IMR-90 (cell line): ENCODE measurements at regions not wholly inside any gene's neighbourhood (a gene's known extent, or its start where the extent isn't known, plus 50 kb on each side); places are given as distances from the start of the nearest gene placed in this dataset.
A peak's percentile ranks its signal among the peaks of the same experiment; 100 is the strongest.

Experiments used
- ATAC-seq: fragments of 200-7000 bp; cut with Tn5 transposase; 2 replicates; pipeline ENCODE4 v1.9.1; 2020; ENCODE audit warnings: low read depth, mild to moderate bottlenecking, moderate library complexity
- BruUV-seq: library from RNA; stranded (reverse); fragments of 400-500 nt; replicated peaks from 2 replicates; lab custom pipeline; 2021; lab: Mats Ljungman, UMichigan
- CTCF ChIA-PET: fragments of 300-600 bp; formaldehyde crosslinking; extraction: SDS; loops from one replicate; lab custom pipeline; 2021; ENCODE audit warnings: antibody characterized with exemption; lab: Yijun Ruan, JAX
- POLR2A ChIA-PET: fragments of 300-600 bp; sonication (Branson Sonifier 250); formaldehyde crosslinking; loops from one replicate; lab custom pipeline; 2022; ENCODE audit warnings: antibody characterized with exemption; ENCODE audit not compliant: unreplicated experiment; lab: Charles Lee
- DNase-seq: peaks from one replicate; pipeline ENCODE4 v3.0.0; 2013
- H2AFZ ChIP-seq: replicated peaks from 2 replicates; pipeline ENCODE3; 2013; ENCODE audit warnings: low read length, mild to moderate bottlenecking; ENCODE audit not compliant: poor library complexity
- H2AK5ac ChIP-seq: 2 replicates; pipeline ENCODE4 v1.6.1; 2013; ENCODE audit warnings: low read depth, low read length, inconsistent platforms
- H2AK9ac ChIP-seq: replicated peaks from 2 replicates; pipeline ENCODE3; 2013; ENCODE audit warnings: mild to moderate bottlenecking, low read depth, low read length, moderate library complexity; ENCODE audit not compliant: poor library complexity
- H2BK120ac ChIP-seq: 2 replicates; pipeline ENCODE4 v1.6.1; 2013; ENCODE audit warnings: low read depth, low read length, inconsistent platforms
- H2BK15ac ChIP-seq: 3 replicates; pipeline ENCODE4 v1.6.1; 2013; ENCODE audit warnings: low read depth, low read length, inconsistent platforms
- H2BK20ac ChIP-seq: 2 replicates; pipeline ENCODE4 v1.6.1; 2013; ENCODE audit warnings: low read depth, mild to moderate bottlenecking, inconsistent platforms, low read length, moderate library complexity
- H2BK5ac ChIP-seq: 2 replicates; pipeline ENCODE4 v1.6.1; 2013; ENCODE audit warnings: mild to moderate bottlenecking, low read depth, low read length, inconsistent platforms; ENCODE audit not compliant: poor library complexity, severe bottlenecking
- H3K14ac ChIP-seq: replicated peaks from 2 replicates; pipeline ENCODE4 v1.6.1; 2013; ENCODE audit warnings: low read depth, low read length, inconsistent platforms
- H3K18ac ChIP-seq: 2 replicates; pipeline ENCODE4 v1.6.1; 2013; ENCODE audit warnings: low read depth, low read length, control low read depth
- H3K23ac ChIP-seq: 2 replicates; pipeline ENCODE4 v1.6.1; 2013; ENCODE audit warnings: low read depth, low read length, inconsistent platforms
- H3K27ac ChIP-seq: 2 replicates; pipeline ENCODE4 v1.5.1; 2013; ENCODE audit warnings: mild to moderate bottlenecking, control low read depth, low read length; ENCODE audit not compliant: insufficient read depth
- H3K27me3 ChIP-seq: 2 replicates; pipeline ENCODE4 v1.6.1; 2013; ENCODE audit warnings: low read length; ENCODE audit not compliant: control insufficient read depth, insufficient read depth
- H3K36me3 ChIP-seq: 2 replicates; pipeline ENCODE4 v1.6.1; 2013; ENCODE audit warnings: low read length, mixed read lengths; ENCODE audit not compliant: control insufficient read depth, insufficient read depth
- H3K4ac ChIP-seq: 2 replicates; pipeline ENCODE4 v1.6.1; 2013; ENCODE audit warnings: low read depth, low read length, inconsistent platforms
- H3K4me1 ChIP-seq: 2 replicates; pipeline ENCODE4 v1.6.1; 2013; ENCODE audit warnings: low read length, mixed read lengths; ENCODE audit not compliant: control insufficient read depth, insufficient read depth
- H3K4me2 ChIP-seq: 2 replicates; pipeline ENCODE4 v1.6.1; 2013; ENCODE audit warnings: low read depth, mild to moderate bottlenecking, control low read depth, low read length, moderate library complexity
- H3K4me3 ChIP-seq: 2 replicates; pipeline ENCODE4 v1.5.1; 2013; ENCODE audit warnings: low read depth, mild to moderate bottlenecking, control low read depth, low read length, moderate library complexity; ENCODE audit not compliant: insufficient read depth
- H3K56ac ChIP-seq: 2 replicates; pipeline ENCODE4 v1.6.1; 2013; ENCODE audit warnings: low read length, inconsistent platforms; ENCODE audit not compliant: insufficient read depth; ENCODE audit errors: extremely low read depth
- H3K79me1 ChIP-seq, 2 experiments: 2 replicates each; pipeline ENCODE4 v1.6.1; 2013; ENCODE audit warnings: low read length in 2 of 2, inconsistent platforms in 1 of 2, low read depth in 1 of 2
- H3K9ac ChIP-seq: 2 replicates; pipeline ENCODE4 v1.6.1; 2013; ENCODE audit warnings: low read depth, low read length, control low read depth
- H3K9me1 ChIP-seq: 2 replicates; pipeline ENCODE4 v1.6.1; 2013; ENCODE audit warnings: low read length, inconsistent platforms; ENCODE audit not compliant: insufficient read depth
- H3K9me3 ChIP-seq: 2 replicates; pipeline ENCODE4 v1.6.1; 2013; ENCODE audit warnings: low read length; ENCODE audit not compliant: control insufficient read depth, insufficient read depth
- H4K20me1 ChIP-seq: 2 replicates; pipeline ENCODE4 v1.6.1; 2013; ENCODE audit warnings: low read length, inconsistent platforms; ENCODE audit not compliant: insufficient read depth
- H4K5ac ChIP-seq: 2 replicates; pipeline ENCODE4 v1.6.1; 2013; ENCODE audit warnings: mild to moderate bottlenecking, low read depth, low read length, control low read depth
- H4K8ac ChIP-seq, 2 experiments: 2 replicates each; pipeline ENCODE4 v1.6.1; 2013; ENCODE audit warnings: low read depth in 2 of 2, low read length in 2 of 2, control low read depth in 1 of 2, inconsistent platforms in 1 of 2
- H4K91ac ChIP-seq: 2 replicates; pipeline ENCODE4 v1.6.1; 2013; ENCODE audit warnings: low read depth, low read length, inconsistent platforms; ENCODE audit not compliant: insufficient read depth
- MAFK ChIP-seq: IDR thresholded peaks from 2 replicates; pipeline ENCODE4 v1.6.1; 2012; ENCODE audit warnings: low read depth, low read length, improper control_type of control experiment
- NFE2L2 ChIP-seq: fragments of 150-350 bp; IDR thresholded peaks from 2 replicates; pipeline ENCODE4 v1.6.1; 2016; ENCODE audit warnings: low read depth, mild to moderate bottlenecking, low read length
- WGBS, 2 experiments: methylation state at CpG; one replicate each; pipeline versions ENCODE4 v1.1.5 to v1.1.7; 2013; ENCODE audit warnings: missing lambda C conversion rate in 2 of 2; ENCODE audit not compliant: insufficient read length in 1 of 2; ENCODE audit errors: extremely low coverage in 2 of 2; 5-methylcytosine and 5-hydroxymethylcytosine counted together
- dilution Hi-C: fragments of 300-500 bp; cut with HindIII; formaldehyde crosslinking; loops from one replicate; pipeline ENCODE4 v1.14.3; 2018; ENCODE audit warnings: low sequenced_read_pairs; ENCODE audit not compliant: unreplicated experiment
- in situ Hi-C: fragments of 300-500 bp; cut with MboI; formaldehyde crosslinking; loops from 3 replicates; pipeline ENCODE4 v1.14.3; 2019; ENCODE audit warnings: low sequenced_read_pairs, inconsistent platforms, mixed read lengths
- intact Hi-C: fragments of 100-400 bp; cut with micrococcal nuclease; formaldehyde crosslinking; loops from 2 replicates; pipeline ENCODE4 v1.10.0; 2022

DNA sequence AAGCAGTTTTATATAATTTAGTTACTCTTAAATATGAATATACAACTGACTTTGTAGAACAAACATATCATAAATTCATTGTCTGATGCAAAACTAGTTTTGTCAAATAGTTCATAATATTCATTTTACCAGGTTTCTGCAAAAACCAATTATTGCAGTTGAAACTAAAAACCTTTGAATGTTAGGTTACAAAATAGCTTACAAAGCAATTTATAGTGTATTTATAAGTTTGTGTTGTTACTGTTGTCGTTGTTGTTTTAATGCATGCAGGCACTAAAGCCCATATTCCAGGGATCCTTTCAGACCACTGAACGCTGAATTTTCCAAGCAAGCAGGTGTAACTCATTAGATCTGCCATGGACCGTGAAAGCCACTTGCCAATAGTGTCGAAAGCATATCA, 427.6 kb downstream of the ZFHX3 start:
- Histone ChIP-seq H3K4me2 (no peak overlapping the region), H4K5ac (no peak overlapping the region), H4K20me1 (no peaks in the 10 kb centered on the region), H3K23ac (no peak overlapping the region), H2BK15ac (no peak overlapping the region), H2BK120ac (no peak overlapping the region), H3K36me3 (no peaks in the 10 kb centered on the region), H3K79me1 (no peaks in the 10 kb centered on the region), H2AK5ac (no peak overlapping the region), H3K4me1 (no peaks in the 10 kb centered on the region), H3K56ac (no peak overlapping the region), H3K9ac (no peak overlapping the region), H3K27ac (no peak overlapping the region), H2BK5ac (no peak overlapping the region), H3K4ac (no peak overlapping the region), H3K27me3 (no peaks in the 10 kb centered on the region), H3K9me1 (no peaks in the 10 kb centered on the region), H4K91ac (no peak overlapping the region), H2BK20ac (no peak overlapping the region), H2AFZ (no peak overlapping the region), H3K4me3 (no peak overlapping the region), H4K8ac (no peak overlapping the region), H3K14ac (no peak overlapping the region), H3K18ac (no peak overlapping the region), H3K9me3 (no peaks in the 10 kb centered on the region), H2AK9ac (no peak overlapping the region)
- dilution Hi-C loops = no loop called here
- ChIA-PET CTCF (no interaction called here), POLR2A (no interaction called here)
- BruUV-seq = no TSS peak
- TF ChIP-seq MAFK (peak; percentile 72), NFE2L2 (no peak)
- no peak for DNase-seq
- no peak for ATAC-seq
- intact Hi-C loops = no loop called here
- WGBS, 2 experiments = 90% methylated on average over 2 of the region's 4 CpGs; no CpG with 5 or more reads in 1 of the 2 experiments
- in situ Hi-C loops = no loop called here
